Omental fat pad (tissue), 3 donors: ENCODE measurements at regions not wholly inside any gene's neighbourhood (a gene's known extent, or its start where the extent isn't known, plus 50 kb on each side); places are given as distances from the start of the nearest gene placed in this dataset.

ENCODE experiments used
- ATAC-seq: fragments of 150-250 bp; one replicate; pipeline ENCODE4 v1.9.1; 2016; ENCODE audit warnings: mild to moderate bottlenecking, moderate library complexity; ENCODE audit not compliant: low FRiP score
- DNase-seq: peaks from one replicate; pipeline ENCODE4 v3.0.0-alpha.2; 2019; ENCODE audit warnings: low spot score
- TF ChIP-seq, protein P1 (sequence below), 3 donors: fragments of 450-650 bp; IDR thresholded peaks; one replicate each; pipeline ENCODE4 v1.5.1; 2016 to 2017; ENCODE audit warnings: antibody characterized with exemption in 3 of 3, mild to moderate bottlenecking in 3 of 3, moderate library complexity in 2 of 3

DNA sequence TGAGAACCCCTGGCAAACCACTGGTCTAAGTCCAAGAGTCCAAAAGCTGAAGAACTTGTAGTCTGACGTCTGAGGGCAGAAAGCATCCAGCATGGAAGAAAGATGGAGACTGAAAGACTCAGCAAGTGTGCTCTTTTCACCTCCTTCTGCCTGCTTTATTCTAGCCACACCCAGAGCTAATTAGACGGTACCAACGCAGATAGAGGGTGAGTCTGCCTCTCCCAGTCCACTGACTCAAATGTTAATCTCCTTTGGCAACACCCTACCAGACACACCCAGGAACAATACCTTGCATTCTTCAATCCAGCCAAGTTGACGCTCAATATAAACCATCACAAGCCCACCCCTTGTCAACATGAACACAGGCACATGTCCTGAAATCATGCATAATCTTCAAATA is 155.1 kb downstream of the CCDC59 start:
- ATAC-seq (no peak), DNase-seq (no peak)
- TF ChIP-seq, protein P1, sequence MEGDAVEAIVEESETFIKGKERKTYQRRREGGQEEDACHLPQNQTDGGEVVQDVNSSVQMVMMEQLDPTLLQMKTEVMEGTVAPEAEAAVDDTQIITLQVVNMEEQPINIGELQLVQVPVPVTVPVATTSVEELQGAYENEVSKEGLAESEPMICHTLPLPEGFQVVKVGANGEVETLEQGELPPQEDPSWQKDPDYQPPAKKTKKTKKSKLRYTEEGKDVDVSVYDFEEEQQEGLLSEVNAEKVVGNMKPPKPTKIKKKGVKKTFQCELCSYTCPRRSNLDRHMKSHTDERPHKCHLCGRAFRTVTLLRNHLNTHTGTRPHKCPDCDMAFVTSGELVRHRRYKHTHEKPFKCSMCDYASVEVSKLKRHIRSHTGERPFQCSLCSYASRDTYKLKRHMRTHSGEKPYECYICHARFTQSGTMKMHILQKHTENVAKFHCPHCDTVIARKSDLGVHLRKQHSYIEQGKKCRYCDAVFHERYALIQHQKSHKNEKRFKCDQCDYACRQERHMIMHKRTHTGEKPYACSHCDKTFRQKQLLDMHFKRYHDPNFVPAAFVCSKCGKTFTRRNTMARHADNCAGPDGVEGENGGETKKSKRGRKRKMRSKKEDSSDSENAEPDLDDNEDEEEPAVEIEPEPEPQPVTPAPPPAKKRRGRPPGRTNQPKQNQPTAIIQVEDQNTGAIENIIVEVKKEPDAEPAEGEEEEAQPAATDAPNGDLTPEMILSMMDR (IDR thresholded peaks at IDR 0.05): no peak

DNA sequence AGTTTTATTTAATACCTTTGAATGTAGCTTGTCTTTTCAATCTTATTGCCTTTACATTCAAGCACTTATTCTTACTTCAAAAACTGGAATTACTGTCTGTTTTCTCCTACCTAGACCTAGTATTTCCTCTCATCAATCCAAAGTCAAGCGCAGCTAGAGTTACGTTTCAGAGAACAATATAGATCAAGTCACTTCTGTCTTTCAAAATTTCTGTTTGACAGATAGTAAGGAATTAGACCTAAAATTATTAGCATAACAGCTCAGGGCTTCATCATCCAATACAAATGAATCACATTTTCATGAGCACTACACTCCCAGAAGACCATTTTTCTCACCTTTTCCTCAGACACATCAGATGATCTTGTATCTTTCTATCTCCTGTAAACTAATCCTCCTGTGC is 170.6 kb downstream of the CCDC59 start:
- TF ChIP-seq, protein P1 (IDR thresholded peaks at IDR 0.05): no peak
- no peak for ATAC-seq
- DNase-seq: no peak

DNA sequence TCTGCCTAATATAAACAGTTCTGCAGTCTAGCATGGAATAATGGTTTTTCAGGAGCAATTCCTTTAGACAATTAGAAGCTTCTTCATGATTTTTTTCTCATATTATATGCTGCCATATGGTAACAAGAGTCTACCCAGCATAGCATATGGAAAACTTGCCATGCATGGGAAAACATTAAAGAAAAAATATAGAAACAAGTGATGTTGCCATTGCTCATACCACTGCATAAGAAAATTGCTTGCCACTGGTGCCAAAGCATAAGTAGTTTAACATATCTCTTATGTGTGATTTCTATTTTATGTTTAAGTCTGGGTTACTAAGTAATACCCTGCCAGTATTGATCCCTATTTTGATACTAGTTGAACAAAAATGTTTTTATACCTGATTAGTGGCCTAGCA is 171.2 kb downstream of the CCDC59 start:
- DNase-seq (no peak), ATAC-seq (no peak)
- TF ChIP-seq, protein P1 (IDR thresholded peaks at IDR 0.05): no peak

DNA sequence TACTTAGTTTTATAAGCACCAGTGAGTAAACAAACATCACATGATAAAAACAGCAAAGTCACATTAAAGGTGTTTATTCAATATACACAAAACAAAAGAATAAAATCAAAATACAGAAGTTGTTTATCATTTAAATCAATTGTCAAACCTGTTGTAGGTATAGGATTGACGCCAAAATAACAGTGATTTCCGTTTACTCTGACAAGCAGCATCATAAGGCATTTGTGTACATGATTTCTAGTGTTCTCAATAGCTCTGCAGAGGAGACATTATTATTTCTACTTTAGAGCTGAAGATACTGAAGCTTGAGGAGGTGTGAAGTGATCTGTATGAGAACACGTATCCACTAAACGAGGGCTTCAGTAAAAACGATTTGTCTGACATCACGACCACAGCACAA is 171.9 kb downstream of the CCDC59 start:
- TF ChIP-seq, protein P1 (IDR thresholded peaks at IDR 0.05): no peak
- no peak for ATAC-seq
- DNase-seq: no peak

DNA sequence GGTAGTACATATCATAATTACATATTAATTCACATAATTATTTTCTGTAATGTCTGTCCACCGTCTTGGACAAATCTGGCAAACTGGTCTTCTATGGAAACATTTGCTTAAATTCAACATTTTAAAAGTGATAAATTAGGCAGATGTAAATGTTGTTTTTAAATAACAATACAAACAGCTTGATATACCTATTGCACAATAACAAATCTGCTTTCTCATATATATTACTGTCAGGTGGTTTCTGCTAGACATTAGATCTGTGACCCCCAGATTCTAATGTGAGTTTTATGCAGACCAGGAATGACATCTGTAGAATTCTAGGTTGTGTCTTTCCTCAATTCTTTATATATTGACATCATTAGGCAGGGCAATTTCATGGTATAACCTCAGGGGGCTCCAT is 173.3 kb downstream of the CCDC59 start:
- ATAC-seq: no peak
- TF ChIP-seq, protein P1 (IDR thresholded peaks at IDR 0.05): no peak
- no peak for DNase-seq

DNA sequence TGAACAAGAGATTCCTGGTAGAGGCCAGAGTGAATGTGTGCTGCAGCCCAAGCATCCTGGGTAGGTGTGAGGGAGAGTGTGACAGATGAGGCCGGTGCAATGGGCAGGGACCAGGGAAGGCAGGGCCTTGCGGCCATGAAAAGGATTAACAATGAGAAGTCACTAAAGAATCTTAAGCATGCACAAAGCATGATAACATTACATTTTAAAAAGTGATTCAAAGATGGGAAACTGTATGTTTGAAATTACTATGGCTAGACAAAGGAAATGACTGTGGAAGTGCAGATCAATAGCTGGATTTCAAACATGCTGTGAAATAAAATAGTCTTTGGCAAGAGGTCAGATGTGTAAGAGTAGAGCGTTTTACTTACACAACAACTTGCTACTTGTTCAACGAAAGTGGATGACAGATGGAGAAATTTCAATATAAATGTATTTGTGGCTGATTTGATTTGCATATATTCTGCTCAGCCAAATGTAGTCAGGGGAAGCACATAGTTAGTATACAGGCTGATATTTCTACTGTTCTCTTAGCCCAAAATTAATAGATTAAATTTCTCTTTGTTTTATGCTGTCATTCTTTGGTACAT is 175.5 kb downstream of the CCDC59 start:
- DNase-seq: no peak
- ATAC-seq: no peak
- TF ChIP-seq, protein P1 (IDR thresholded peaks at IDR 0.05): no peak

DNA sequence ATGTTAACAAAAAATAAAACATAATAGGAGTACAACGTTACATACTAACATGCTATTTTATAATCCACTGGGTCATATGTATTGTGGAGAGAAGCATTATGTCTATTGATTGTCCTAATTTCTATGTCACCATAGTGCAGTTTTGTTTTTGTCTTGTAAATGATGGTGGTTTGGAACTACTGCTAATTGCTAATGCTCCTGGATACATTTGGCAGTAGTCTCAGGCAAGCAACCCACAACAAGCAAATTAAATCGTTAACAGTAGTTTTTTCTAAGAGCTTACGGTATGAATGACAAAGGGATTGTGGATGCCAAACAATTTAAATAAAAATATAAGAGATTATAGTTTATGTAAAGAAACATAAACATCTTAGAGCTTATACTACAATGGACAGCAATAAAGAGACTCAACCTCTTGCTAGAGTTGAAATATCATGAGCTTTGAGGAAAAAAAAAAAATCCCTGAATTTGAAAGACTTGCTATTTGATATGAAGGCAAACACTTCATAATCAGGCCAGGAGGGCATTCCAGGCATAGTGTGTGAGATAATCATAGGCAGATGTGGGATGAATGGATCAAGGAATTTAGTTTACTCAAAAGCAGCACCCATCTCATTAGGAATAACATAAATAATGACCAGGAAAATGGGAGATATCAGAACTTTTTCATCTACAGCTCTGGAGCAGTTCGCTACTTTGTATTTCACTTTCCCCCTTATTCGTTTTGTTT is 181.3 kb downstream of the CCDC59 start:
- DNase-seq (no peak), ATAC-seq (no peak)
- TF ChIP-seq, protein P1 (IDR thresholded peaks at IDR 0.05): no peak
